ENCODE measurements at regions not wholly inside any gene's neighbourhood (a gene's known extent, or its start where the extent isn't known, plus 50 kb on each side); places are given as distances from the start of the nearest gene placed in this dataset.
"Not testable (repeated sequence)": the region's sequence is repeated elsewhere in the genome, so short reads cannot be mapped to it uniquely, and the experiment has no call there.

DNA sequence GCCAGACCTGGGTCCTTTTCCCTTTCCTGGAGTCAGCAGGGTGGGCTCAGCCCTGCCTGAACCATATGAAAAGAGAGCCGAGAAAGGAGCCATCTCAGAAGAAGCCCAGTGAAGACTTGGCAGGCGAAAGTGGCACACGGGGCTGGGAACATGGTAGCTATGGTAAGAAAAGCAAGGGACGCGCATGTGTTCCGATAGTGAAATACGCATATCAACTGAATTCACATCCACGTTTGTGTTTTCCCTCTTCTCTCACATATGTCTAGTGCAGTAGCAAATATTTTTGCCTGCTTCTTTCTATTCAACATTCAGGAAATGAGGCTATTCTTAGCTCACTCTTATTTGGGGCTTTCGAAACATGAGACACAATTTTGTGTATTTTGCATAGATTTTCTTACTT is 54.1 kb upstream of the PEG3 start:
- no peak for DNase-seq (ENCODE audit: low spot score)

DNA sequence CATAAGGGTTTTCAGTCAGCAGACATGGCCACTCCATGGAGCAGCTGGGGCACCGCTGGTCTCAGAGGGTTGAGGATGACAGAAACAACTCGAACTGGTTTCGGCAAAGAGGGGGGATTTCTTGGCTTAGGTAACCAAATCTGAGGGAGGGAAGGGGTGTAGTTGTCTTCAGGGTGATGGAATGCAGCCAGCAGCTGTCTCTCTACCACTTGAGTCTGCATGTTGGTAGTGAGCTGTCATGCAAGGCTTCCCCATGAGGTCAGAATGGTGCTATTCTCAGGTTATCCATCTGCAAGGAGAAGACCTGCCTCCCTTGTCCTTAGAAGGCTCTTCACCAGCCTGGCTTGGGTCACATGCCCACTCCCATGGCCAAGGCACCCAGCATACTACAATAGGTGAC is 55.6 kb upstream of the PEG3 start:
- DNase-seq (ENCODE audit: low spot score), result no peak

DNA sequence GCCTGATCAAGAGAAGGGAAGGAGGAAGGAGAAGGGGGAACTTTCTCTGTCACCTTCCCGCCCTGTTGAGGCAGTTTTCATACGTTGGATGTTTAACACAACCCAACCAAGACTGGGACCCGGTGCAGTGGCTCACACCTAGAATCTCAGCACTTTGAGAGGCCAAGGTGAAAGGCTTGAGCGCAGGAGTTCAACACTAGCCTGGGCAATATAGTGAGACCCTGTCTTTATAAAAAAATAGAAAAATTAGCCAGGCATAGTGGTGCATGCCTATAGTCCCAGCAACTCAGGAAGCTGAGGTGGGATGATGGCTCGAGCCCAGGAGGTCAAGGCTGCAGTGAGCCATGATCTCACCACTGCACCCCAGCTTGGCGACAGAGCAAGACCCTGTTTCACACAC is 59.4 kb upstream of the PEG3 start:
- DNase-seq (ENCODE audit: low spot score), result no peak

DNA sequence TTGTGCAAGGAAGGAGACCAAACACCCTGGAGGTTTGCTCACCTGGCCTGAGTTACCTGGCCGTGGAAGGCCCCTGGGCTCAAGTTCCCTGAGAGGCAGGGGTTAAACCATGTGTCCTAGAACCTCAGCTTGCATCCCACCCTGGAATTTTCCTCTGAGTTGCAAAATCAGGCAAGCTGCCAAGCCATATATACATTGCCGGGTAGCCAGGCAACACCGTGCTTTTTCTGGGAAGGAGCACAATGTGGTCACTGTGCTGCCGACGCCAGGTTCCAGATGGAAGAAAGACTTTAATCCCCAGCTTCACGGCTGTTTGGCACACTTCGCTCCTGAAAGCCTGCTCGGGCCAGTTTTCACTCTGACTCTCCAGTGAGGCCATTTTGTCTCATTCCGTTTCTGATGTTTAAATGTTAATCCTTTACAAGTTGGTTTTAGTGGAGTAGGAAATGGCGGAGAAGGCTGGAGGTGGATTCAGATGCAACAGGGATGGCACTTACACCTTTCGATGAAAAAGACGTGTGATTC is 60.1 kb upstream of the PEG3 start:
- no peak for DNase-seq (ENCODE audit: low spot score)

DNA sequence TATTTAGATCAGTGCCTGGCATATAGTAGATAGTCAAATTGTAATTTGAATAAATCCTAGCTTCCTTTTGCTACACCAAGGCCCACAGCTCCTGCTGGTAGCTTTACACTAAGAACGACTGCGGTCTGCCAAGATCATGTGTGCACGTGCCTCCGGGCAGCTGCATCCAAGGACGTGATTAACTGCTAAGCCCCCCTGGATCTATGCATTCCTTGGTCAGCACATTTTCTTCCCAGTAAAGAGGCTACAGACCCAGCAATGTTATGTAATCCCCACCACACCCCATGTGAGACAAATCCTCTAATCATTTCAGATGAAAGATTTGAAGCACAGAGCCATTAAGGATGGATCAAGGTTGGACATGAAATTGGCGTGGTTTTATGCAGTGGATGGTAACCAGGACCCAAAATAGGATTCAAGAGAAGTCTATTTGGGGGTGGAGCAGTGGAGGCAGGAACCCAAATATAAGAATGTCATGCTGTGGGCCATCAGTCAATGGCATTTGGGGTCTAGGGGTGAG is 65.2 kb upstream of the PEG3 start:
- no peak for DNase-seq (ENCODE audit: low spot score)

DNA sequence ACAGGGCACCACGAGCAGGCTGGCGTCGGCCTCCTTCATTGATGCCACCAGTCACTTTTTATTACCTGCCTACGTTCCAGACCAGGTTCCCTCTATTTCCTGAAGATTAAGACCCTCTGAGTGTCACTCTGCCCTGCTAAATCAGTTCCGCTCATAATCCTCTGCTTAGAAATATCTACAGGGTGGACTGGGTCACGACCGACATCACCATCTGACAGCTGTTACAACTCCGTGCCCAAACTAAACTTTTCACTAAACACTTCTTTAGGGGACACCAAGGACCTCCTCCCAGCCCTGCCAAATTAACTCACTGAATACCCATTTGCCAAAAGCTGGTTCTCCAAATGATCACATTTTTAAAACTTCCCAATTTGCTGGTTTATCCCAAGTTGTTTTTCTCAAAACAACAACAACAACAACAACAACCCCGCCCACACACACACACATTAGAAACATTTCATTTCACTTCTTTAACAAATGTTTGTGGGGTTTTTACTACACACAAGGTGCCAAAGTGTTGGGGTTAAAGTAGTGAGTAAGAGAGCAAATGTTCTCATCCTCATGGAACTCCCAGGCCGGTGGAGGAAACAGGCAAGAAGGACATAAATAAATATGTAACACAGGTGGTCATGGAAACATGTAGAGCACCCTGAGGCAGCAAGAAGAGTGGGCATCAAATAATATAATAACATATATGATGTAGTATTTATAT is 72.0 kb upstream of the PEG3 start:
- no peak for DNase-seq (ENCODE audit: low spot score)

DNA sequence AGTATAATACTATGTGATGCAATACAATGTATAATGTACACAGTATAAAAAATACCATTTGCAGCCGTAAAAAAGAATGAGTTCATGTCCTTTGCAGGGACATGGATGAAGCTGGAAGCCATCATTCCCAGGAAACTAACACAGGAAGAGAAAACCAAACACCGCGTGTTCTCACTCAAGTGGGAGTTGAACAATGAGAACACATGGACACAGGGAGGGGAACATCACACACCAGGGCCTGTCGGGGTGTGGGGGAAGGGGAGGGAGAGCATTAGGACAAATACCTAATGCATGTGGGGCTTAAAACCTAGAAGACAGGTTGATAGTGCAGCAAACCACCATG is 72.6 kb upstream of the PEG3 start:
- not testable (repeated sequence) for DNase-seq (ENCODE audit: low spot score)

DNA sequence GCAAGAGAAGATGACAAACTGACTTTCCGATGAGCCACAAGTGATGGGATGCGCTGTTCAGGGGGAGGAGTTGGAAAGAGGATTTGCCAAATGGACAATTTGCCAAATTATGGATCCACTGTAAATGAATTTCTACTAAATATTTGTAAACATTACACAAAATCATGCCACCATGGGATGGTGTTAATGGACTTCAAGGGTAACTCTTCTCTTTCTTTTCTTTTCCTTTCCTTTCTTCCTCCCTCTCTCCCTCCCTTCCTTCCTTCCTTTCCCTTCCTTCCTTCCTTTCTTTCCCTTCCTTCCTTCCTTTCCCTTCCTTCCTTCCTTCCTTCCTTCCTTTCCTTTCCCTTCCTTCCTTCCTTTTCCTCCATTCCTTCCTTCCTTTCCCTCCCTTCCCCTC is 76.0 kb upstream of the PEG3 start:
- DNase-seq (ENCODE audit: low spot score), result no peak

DNA sequence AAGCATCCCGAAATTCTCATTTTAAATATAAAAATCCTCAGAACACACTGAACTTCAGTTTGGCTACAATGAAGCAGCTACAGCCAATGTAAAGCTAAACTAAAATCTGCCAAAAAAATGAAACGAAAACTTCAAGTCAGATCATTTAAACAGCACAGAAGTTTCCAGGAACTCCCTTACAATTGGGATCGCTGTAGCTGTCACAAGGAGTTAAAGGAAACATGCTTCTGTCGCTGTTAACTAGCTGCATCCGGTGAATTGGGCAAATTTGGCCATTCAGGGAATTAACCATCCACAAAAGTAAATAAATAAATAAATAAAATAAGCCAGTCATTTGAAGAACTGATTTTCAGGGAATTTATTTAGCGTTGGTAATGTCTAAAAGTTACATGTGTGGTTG is 77.0 kb upstream of the PEG3 start:
- DNase-seq (ENCODE audit: low spot score), result no peak

DNA sequence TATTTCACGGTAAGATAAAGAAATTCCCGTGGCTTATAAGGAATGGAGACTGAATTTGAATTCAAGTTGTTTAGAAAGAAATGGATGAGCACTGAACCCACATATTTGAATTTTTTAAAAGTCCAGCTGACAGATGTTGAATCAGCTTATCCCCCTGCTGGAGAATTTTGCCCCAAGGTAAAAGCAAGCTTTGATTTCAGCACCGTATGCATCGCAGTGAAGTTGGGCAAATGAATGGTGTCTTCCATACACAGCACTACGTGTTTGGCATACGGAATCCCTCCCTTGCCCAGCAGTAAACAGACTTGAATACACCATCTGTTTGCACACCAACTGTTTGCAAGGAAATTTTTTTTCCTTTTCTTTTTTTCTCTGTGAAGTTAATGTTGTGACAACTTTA is 77.5 kb upstream of the PEG3 start:
- no peak for DNase-seq (ENCODE audit: low spot score)

DNA sequence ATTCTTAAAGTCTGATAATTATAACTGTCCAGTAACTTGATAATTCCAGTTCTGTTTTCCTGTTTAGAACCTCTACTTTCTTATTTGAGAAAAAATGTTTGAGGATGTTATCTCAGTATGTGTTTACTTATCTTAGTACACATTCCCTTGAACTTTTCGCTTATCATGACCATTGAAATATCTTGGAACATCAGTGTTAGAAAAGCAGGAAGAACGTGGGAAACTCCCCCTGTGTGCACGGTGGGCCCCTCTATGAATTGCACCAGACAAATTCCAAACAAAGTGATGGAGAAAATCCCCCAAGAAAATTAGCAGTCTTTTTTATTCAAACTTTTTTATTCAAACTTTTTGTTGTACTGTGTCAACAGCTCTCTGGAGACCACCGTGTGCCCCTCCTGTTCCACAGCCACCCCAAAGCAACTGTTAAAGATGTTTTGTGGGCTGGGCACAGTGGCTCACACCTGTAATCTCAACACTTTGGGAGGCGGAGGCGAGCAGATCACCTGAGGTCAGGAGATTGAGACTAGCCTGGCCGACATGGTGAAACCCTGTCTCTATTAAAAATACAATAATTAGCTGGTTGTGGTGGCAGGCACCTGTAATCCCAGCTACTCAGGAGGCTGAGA is 78.3 kb upstream of the PEG3 start:
- DNase-seq (ENCODE audit: low spot score), result no peak

DNA sequence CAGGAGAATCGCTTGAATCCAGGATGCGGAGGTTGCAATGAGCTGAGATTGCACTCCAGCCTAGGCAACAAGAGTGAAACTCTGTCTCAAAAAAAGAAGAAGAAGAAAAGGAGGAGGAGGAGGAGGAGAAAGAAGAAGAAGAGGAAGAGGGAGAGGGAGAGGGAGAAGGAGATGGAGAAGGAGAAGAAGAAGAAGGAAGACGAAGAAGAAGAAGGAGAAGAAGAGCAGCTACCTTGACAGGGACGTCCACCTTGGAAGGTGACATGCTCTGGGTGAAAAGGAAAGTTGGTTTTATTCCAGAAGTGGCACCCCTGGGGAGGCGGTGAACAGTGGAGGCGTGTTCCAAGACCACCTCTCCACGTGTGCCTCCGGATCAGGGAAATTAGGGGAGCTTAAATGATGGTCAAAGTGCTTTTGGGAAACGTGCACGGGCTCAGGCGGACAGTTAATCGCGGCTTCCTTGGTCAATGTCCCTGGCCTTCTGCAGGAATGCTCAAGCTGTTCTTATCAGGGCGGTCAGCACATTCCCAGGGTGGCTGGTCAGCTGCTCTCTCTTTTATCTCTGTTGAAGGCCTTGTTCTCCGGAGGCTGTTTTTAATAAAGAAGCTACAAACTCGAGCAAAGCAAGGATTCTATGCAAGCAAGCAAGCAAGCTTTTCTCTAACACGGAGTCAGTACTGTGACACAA is 78.9 kb upstream of the PEG3 start:
- DNase-seq (ENCODE audit: low spot score), result no peak

DNA sequence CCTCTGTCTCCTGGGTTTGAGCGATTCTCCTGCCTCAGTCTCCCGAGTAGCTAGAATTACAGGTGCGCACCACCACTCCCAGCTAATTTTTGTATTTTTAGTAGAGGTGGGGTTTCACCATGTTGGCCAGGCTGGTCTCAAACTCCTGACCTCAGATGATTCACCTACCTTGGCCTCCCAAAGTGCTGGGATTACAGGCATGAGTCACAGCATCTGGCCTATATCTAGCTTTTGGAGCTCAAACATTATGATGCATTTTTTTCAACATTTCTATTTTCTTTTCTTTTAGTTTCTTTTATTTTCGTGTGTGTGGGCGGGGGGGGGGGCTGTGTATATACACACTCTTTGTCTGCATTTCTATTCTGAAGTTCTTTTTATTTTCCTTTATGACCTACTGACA is 85.6 kb upstream of the PEG3 start:
- DNase-seq (ENCODE audit: low spot score), result not testable (repeated sequence)

DNA sequence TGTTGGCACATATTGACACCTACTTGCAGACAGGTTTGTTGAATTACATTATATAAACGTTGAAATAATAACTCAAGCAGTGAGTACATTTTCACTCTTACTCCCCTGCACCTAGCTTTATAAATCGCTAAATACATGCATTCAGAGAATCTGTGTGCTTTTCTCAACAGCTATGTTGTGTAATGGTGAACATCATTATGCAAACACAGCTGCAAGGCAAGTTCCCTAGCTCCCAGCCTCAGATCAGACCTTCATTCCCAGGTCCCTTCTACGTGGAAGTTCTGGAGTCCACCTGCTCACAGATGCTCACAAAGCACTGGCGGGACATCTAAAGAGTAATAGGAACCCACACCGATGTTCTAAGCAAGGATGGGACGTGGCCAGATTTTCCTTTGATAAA is 86.8 kb upstream of the PEG3 start:
- DNase-seq (ENCODE audit: low spot score), result no peak

DNA sequence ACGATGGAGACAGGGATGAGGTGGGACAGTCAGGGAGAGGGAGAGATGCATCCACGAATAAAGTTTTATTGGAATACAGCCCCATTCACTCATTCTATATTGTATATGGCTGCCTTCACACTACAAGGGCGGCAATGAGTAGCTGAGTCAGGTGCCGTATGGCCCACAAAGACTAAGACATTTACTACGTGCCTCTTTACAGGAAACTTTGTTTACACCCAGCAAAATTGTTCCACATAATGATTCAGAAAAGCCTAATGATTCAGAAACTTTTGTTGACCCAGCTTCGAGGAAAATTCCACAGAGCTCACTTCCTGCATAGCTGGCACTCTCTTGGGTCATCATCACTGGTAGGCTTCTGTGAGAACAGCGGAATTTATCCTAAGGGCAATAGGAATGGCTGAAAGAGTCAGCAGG is 87.3 kb upstream of the PEG3 start:
- DNase-seq (ENCODE audit: low spot score), result no peak

DNA sequence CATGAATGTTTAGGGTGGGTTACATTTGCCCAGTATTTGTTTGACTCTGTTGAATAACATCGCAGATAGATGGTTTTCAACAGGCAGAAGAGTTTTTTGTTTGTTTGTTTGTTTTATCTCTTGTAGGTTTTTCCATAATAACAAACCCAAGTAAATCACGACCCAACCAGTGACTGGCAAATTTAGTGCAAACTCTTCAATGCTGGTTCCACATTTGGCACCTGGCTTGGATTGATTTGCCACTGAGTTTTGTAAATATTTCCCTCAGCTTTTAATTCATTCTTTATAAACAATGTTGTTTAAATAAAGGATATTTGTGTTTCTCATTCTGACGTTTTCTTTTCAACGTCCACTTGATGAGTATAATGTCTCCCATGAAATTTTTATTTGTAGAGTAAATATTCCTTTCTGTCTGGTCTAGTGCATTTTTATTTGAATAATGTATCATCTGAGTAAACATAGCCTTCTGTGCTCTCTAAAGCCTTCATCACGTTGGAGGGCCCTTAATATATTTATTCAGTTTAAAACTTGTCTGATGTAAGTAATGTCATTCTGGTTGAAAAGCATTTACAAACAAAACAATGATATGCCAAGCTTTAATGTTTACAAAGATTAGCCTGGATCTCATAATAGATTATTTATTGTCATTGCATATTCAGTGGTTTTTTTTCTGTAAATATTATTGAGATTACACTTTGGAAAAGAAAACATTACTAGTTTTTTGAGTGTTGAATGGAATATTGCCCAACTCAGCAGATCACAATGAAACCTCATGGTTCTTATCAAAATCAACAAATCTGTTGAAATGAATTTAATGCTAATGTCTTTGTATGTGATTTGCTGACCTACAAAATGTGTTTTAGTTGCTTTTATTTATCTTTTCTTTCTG is 90.4 kb upstream of the PEG3 start:
- DNase-seq (ENCODE audit: low spot score), result no peak

DNA sequence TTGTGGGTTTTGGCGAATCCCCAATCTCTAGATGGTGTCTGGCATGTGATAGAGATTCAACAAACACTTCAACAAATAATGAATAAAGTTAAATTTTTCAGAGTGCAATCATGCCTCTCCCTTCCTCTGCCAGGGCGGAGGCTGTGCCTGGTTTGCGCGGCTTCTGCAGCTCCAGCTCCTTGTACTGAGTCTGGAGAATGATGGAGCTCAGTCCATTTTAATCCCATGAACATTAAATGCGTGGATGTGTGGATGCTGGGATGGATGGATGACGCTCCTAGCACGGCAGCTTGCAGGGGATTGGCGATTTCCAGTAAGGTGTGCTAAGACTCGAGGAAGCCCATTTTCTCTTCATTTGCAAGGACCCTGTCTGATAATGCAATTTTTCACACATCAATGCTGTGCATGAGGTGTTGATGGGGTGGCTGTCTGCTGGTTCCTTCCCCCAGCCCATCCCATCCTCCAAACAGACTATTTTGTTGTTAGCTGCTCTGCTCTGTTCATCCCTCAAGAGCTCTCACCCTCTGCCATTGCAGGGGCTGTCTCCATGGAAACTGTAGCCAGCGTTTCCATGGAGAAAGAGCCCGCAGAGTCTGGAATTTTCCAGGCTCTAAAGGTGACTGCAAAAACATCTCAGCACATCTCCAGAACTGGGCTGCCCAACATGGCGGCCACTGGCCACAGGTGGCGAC is 92.6 kb upstream of the PEG3 start:
- DNase-seq (ENCODE audit: low spot score), result no peak

DNA sequence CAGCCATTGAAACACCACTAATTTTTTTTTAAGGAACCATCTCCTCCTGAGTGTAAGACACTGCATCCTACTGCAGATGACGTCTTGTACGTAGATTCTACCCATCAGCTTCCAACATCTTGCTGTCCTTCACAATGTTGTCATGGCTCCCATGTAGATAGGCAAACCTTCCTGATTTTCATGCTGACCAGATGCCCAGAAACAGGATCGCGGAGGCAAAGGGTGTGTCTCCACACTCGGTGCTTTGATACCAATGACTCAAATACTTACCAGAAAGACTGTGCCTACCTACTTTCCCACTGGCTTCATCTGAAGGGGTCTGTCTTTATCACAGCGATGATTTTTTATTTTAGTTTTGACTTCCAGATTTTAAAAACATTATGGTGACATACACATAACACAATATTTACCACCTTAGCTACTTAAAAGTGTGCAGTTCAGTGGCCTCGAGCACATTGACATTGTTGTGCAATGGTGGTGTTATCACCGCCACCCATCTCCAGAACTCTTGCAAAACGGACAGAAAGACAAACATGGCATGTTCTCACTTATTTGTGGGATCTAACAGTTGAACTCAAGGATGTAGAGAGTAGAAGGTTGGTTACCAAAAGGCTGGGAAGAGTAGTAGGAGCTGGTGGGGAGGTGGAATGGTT is 94.0 kb upstream of the PEG3 start:
- DNase-seq (ENCODE audit: low spot score), result no peak

DNA sequence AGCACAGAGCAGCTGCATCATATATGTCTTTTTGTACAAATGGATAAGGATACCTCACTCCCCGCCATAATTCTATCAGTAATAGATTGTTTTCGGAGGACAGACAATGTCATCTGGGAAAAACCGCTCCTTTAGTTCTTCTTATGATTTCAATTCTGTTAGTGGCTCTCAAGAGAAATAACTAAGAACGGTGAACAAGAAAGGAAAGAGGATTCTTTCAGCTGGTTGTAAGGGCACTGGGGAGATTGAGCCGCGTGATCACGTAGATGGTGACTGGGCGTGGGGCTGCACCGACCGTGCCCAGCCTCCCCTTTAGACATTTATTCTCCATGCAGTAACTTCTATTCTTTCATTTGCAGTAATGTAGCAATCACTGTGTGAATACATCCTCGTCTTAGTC is 99.4 kb upstream of the PEG3 start:
- DNase-seq (ENCODE audit: low spot score), result no peak

DNA sequence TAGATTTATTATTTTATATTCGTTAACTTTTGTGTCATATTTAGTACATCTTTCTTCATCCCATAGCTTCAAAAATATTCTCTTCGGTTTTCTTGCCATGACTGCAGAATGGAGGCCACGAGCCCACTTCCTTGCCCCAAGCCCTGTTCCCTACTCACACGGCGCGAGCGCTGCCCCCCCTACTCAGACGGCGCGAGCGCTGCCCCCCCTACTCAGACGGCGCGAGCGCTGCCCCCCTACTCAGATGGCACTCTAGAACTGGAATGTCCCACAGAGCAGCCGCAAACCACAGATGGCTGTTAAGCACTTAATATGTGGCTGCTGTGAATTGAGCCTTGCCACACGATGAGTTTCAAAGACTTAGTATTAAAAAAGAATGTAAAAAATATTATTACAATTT is 102.2 kb upstream of the PEG3 start:
- no peak for DNase-seq (ENCODE audit: low spot score)

DNA sequence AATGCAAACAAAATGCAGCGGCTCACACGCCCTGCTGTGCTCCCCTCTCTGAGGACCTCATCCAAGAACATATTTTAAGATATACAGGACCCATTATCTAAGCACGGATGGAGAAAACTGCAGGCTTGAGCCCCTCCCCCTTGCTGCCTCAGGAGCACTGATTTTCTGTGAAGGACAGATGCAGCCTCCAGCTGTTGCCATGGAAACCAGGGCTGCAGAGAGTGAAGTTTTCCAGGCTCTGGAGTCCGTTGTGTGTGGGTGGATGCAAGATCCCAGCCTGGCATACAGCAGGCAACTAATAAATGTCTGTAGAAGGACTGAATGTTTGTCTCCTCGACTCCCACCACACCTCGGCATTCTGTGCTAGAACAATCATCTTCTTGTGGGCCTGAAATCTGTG is 105.6 kb upstream of the PEG3 start:
- no peak for DNase-seq (ENCODE audit: low spot score)

Data from A172 (cell line).